ENCODE measurements at regions not wholly inside any gene's neighbourhood (a gene's known extent, or its start where the extent isn't known, plus 50 kb on each side); places are given as distances from the start of the nearest gene placed in this dataset.

- no peak for TF ChIP-seq CTCF (IDR thresholded peaks at IDR 0.05)
These were observed 455.5 kb downstream of the SOX9 start for GRCh38 chr17:72576289-72576759.

- no peak for TF ChIP-seq CTCF (IDR thresholded peaks at IDR 0.05)
These were observed 458.1 kb downstream of the SOX9 start for GRCh38 chr17:72578817-72579470.

- TF ChIP-seq CTCF (IDR thresholded peaks at IDR 0.05): no peak
These were observed 459.1 kb downstream of the SOX9 start for GRCh38 chr17:72579990-72580320.

GRCh38 chr17:72580321-72581127, 459.7 kb downstream of the SOX9 start:
- no peak for TF ChIP-seq CTCF (IDR thresholded peaks at IDR 0.05)

GRCh38 chr17:72587156-72587555, 466.3 kb downstream of the SOX9 start:
- TF ChIP-seq CTCF (IDR thresholded peaks at IDR 0.05): no peak

GRCh38 chr17:72587773-72588511, 467.1 kb downstream of the SOX9 start:
- no peak for TF ChIP-seq CTCF (IDR thresholded peaks at IDR 0.05)

GRCh38 chr17:72588561-72588960, 467.7 kb downstream of the SOX9 start:
- TF ChIP-seq CTCF (IDR thresholded peaks at IDR 0.05): no peak
